ENCODE measurements at regions not wholly inside any gene's neighbourhood (a gene's known extent, or its start where the extent isn't known, plus 50 kb on each side); places are given as distances from the start of the nearest gene placed in this dataset.

- DNase-seq = no peak
- Histone ChIP-seq H3K27ac (no peak overlapping the region), H3K9me3 (no peaks in the 10 kb centered on the region), H3K4me3 (no peak overlapping the region), H3K27me3 (no peaks in the 10 kb centered on the region), H3K4me1 (no peaks in the 10 kb centered on the region), H3K36me3 (no peaks in the 10 kb centered on the region)
- intact Hi-C loops (cut with DNase I) = no loop called here
- no peak for TF ChIP-seq CTCF (IDR thresholded peaks at IDR 0.05)
- no peak for ATAC-seq
These were observed 244.1 kb downstream of the LPIN1 start for GRCh38 chr2:11990576-11990975.

DNA sequence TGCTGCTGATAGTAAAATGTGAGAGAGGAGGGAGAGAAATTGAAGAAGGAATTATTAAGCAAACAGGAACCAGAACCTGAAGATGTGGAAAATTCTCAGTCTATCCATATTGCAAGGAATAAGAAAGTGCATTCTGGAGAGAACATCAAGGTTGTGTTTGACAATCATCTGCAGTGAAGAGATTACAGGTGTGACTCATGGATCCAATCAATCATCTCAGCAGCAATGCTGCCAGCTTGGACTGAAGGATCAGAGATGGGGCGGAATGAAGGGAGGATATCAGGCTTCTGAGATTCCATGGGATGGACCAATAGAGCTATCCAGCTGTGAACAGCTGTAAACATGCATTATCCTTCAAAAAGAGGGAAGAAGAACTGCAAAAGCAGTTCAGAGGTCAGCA, 247.3 kb downstream of the LPIN1 start:
- no peak for TF ChIP-seq CTCF (IDR thresholded peaks at IDR 0.05)
- H3K27ac ChIP-seq = no peak overlapping the region
- no peaks in the 10 kb centered on the region for H3K36me3 ChIP-seq
- no peaks in the 10 kb centered on the region for H3K9me3 ChIP-seq
- ATAC-seq (no peak), DNase-seq (no peak)
- H3K4me1 ChIP-seq = no peaks in the 10 kb centered on the region
- intact Hi-C loops (cut with DNase I) = no loop called here
- H3K4me3 ChIP-seq = no peak overlapping the region
- H3K27me3 ChIP-seq = no peaks in the 10 kb centered on the region

- intact Hi-C loops (cut with DNase I) = no loop called here
- Histone ChIP-seq H3K36me3 (no peaks in the 10 kb centered on the region), H3K4me1 (no peaks in the 10 kb centered on the region), H3K4me3 (no peak overlapping the region), H3K27ac (no peak overlapping the region), H3K27me3 (no peaks in the 10 kb centered on the region), H3K9me3 (no peaks in the 10 kb centered on the region)
- ATAC-seq (no peak), DNase-seq (no peak)
- no peak for TF ChIP-seq CTCF (IDR thresholded peaks at IDR 0.05)
These were observed 249.0 kb downstream of the LPIN1 start for GRCh38 chr2:11995456-11995855.

DNA sequence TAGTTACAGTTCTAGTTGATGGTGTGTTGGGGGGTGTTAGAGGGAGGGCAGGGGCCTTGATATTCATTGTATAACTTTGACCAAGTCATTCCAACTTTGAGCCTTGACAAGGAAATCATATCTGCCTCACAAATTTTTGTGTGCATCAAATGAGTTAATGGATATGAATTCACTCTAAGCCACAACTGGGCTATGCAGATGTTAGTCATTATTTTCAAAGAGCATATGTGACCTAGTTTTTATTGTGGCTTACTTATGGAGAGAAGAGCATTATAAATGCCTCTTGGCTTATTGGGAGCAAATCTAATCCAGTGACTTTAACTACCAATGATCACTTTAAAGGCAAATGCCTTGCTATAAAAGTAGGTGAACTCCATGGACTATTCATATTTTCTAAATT, 250.2 kb downstream of the LPIN1 start:
- intact Hi-C loops (cut with DNase I) = no loop called here
- TF ChIP-seq CTCF (IDR thresholded peaks at IDR 0.05) = no peak

DNA sequence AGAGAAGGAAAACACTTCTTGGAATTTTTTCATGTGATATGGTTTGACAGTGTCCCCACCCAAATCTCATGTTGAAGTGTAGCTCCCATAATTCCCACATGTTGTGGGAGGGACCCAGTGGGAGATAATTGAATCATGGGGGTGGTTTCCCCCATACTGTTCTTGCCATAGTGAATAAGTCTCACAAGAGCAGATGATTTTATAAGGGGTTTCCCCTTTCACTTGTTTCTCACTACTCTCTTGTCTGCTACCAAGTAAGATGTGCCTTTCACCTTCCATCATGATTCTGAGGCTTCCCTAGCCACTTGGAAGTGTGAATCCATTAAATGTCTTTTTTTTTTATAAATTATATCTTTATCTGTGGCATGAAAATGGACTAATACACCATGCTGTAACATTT, 250.7 kb downstream of the LPIN1 start:
- ATAC-seq (no peak), DNase-seq (no peak)
- Histone ChIP-seq H3K27ac (no peak overlapping the region), H3K4me3 (no peak overlapping the region), H3K9me3 (no peaks in the 10 kb centered on the region), H3K4me1 (no peaks in the 10 kb centered on the region), H3K36me3 (no peaks in the 10 kb centered on the region), H3K27me3 (no peaks in the 10 kb centered on the region)
- intact Hi-C loops (cut with DNase I) = no loop called here
- TF ChIP-seq CTCF (IDR thresholded peaks at IDR 0.05) = no peak

More for the DNA sequence above, 250.2 kb downstream of the LPIN1 start:
- Histone ChIP-seq H3K4me3 (no peak overlapping the region), H3K9me3 (no peaks in the 10 kb centered on the region), H3K27me3 (no peaks in the 10 kb centered on the region), H3K27ac (no peak overlapping the region), H3K36me3 (no peaks in the 10 kb centered on the region), H3K4me1 (no peaks in the 10 kb centered on the region)
- DNase-seq (no peak), ATAC-seq (no peak)

DNA sequence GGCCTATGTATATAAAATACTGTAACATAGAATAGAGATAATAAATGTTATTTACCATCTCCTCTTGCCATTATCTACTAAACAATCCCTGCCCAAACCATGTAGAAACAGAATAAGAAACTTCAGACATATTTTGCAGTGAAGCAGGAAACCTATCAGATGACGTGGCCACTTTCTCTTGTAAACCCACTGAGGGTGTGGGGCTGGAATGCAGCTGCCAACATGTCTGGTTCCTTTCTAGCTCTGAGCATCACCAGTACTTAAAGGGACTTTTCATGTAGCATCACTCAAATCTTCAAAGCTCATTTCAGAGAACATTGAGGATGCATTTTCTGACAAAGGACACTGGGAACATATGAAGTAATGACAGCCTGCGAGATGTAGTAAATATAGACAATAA, 251.8 kb downstream of the LPIN1 start:
- H3K9me3 ChIP-seq = no peaks in the 10 kb centered on the region
- H3K27ac ChIP-seq = no peak overlapping the region
- DNase-seq = no peak
- H3K4me3 ChIP-seq = no peak overlapping the region
- no peaks in the 10 kb centered on the region for H3K36me3 ChIP-seq
- no peaks in the 10 kb centered on the region for H3K27me3 ChIP-seq
- ATAC-seq = no peak
- no peak for TF ChIP-seq CTCF (IDR thresholded peaks at IDR 0.05)
- H3K4me1 ChIP-seq = no peaks in the 10 kb centered on the region
- intact Hi-C loops (cut with DNase I) = no loop called here
